Panc1 (cell line): ENCODE measurements at regions not wholly inside any gene's neighbourhood (a gene's known extent, or its start where the extent isn't known, plus 50 kb on each side); places are given as distances from the start of the nearest gene placed in this dataset.

Experiments used
- POLR2AphosphoS5 ChIP-seq: IDR thresholded peaks from 2 replicates; pipeline ENCODE4 v1.6.1; 2012; ENCODE audit warnings: mild to moderate bottlenecking, low read depth, low read length, moderate library complexity
- TCF7L2 ChIP-seq: IDR thresholded peaks from 2 replicates; pipeline ENCODE4 v1.6.1; 2011; ENCODE audit warnings: mild to moderate bottlenecking, low read depth, low read length, inconsistent platforms
- TF ChIP-seq, protein P1 (sequence below): fragments of 450-650 bp; IDR thresholded peaks from 2 replicates; pipeline ENCODE4 v1.5.1; 2017; ENCODE audit warnings: mild to moderate bottlenecking

DNA sequence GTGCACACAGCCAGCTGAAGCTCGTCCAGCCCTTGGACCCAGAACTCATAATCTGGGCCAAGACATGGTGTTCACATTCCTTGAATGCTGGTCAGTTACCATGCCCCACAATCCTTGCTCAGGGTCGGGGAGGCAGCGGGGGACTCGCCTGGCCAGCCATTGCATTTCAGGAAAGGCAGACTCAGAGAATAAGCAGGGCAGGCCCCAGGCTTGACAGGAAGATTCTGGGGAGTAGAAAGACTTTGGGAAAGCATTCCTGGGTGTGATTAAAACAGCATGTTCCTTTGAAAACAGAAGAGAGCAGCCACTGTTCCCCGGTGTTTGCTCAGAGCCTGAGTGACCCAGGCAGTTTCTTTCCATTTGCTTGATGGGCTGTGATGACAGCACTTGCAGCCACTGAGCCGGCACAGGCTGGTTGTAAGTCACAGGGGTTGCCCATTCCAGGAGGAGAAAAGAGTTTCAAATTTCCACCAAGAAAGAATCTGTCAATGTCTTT, 473.7 kb downstream of the TYW1 start:
- TF ChIP-seq, protein P1, sequence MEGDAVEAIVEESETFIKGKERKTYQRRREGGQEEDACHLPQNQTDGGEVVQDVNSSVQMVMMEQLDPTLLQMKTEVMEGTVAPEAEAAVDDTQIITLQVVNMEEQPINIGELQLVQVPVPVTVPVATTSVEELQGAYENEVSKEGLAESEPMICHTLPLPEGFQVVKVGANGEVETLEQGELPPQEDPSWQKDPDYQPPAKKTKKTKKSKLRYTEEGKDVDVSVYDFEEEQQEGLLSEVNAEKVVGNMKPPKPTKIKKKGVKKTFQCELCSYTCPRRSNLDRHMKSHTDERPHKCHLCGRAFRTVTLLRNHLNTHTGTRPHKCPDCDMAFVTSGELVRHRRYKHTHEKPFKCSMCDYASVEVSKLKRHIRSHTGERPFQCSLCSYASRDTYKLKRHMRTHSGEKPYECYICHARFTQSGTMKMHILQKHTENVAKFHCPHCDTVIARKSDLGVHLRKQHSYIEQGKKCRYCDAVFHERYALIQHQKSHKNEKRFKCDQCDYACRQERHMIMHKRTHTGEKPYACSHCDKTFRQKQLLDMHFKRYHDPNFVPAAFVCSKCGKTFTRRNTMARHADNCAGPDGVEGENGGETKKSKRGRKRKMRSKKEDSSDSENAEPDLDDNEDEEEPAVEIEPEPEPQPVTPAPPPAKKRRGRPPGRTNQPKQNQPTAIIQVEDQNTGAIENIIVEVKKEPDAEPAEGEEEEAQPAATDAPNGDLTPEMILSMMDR: no peak
- TF ChIP-seq POLR2AphosphoS5: no peak
- TF ChIP-seq TCF7L2: no peak
